GM12878 (cell line): ENCODE measurements at regions not wholly inside any gene's neighbourhood (a gene's known extent, or its start where the extent isn't known, plus 50 kb on each side); places are given as distances from the start of the nearest gene placed in this dataset.

Experiments
- ATAC-seq: fragments of 200-7000 bp; cut with Tn5 transposase; 3 replicates; pipeline ENCODE4 v1.9.1; 2020; ENCODE audit warnings: mild to moderate bottlenecking, moderate library complexity
- BruUV-seq: library from RNA; stranded (reverse); fragments of 400-500 nt; replicated peaks from 2 replicates; lab custom pipeline; 2021; lab: Mats Ljungman, UMichigan
- CTCF ChIA-PET: fragments of 300-600 bp; sonication (Branson Sonifier 250); formaldehyde crosslinking; extraction: SDS; loops from one replicate; lab custom pipeline; 2021; ENCODE audit warnings: inconsistent platforms; lab: Yijun Ruan, JAX
- POLR2A ChIA-PET: fragments of 350-600 bp; formaldehyde crosslinking; extraction: SDS; loops from one replicate; lab custom pipeline; 2021; ENCODE audit warnings: inconsistent platforms; lab: Charles Lee
- RAD21 ChIA-PET: fragments of 300-600 bp; sonication (Branson Sonifier 250); formaldehyde crosslinking; loops from one replicate; lab custom pipeline; 2023; ENCODE audit warnings: antibody characterized with exemption; ENCODE audit not compliant: unreplicated experiment; lab: Charles Lee
- SMC1A ChIA-PET: fragments of 300-600 bp; sonication (Branson Sonifier 250); formaldehyde crosslinking; loops from one replicate; lab custom pipeline; 2023; ENCODE audit not compliant: unreplicated experiment, uncharacterized antibody; lab: Charles Lee
- DNase-seq: peaks from one replicate; pipeline ENCODE4 v3.0.0-alpha.2; 2011; ENCODE audit warnings: low read depth, low spot score
- FAIRE-seq: peaks from 3 replicates; lab custom pipeline; 2011; peaks lifted over from hg19 to GRCh38; lab: Jason Lieb, UNC
- H2AFZ ChIP-seq: 2 replicates; pipeline ENCODE4 v1.6.0; 2011; ENCODE audit warnings: low read depth, low read length, control low read depth; ENCODE audit not compliant: control insufficient read depth
- H3K27ac ChIP-seq: 2 replicates; pipeline ENCODE4 v1.5.1; 2011; ENCODE audit warnings: control low read depth; ENCODE audit not compliant: control insufficient read depth, insufficient read depth
- H3K27me3 ChIP-seq, 2 experiments: replicated peaks in 1 of 2; 2 replicates each; pipeline versions ENCODE4 v1.6.0 to v1.6.1; 2011; ENCODE audit warnings: low read length in 1 of 2; ENCODE audit not compliant: control insufficient read depth in 2 of 2, insufficient read depth in 2 of 2
- H3K36me3 ChIP-seq, 2 experiments: 2 replicates each; pipeline ENCODE4 v1.5.1; 2011; ENCODE audit warnings: low read length in 1 of 2; ENCODE audit not compliant: control insufficient read depth in 2 of 2, insufficient read depth in 2 of 2
- H3K4me1 ChIP-seq: 2 replicates; pipeline ENCODE4 v1.6.1; 2011; ENCODE audit warnings: mild to moderate bottlenecking, low read length, moderate library complexity, mixed read lengths; ENCODE audit not compliant: control insufficient read depth, insufficient read depth
- H3K4me2 ChIP-seq: 2 replicates; pipeline ENCODE4 v1.6.0; 2011; ENCODE audit warnings: control low read depth; ENCODE audit not compliant: control insufficient read depth, insufficient read depth
- H3K4me3 ChIP-seq: fragments of 200-600 bp; sonication (generic); 2 replicates; pipeline ENCODE4 v1.5.1; 2016
- H3K79me2 ChIP-seq: 2 replicates; pipeline ENCODE4 v1.6.0; 2011; ENCODE audit warnings: low read length; ENCODE audit not compliant: control insufficient read depth, insufficient read depth
- H3K9ac ChIP-seq: 2 replicates; pipeline ENCODE4 v1.8.0; 2011; ENCODE audit warnings: low read length, control low read depth, mixed read lengths; ENCODE audit not compliant: control insufficient read depth, insufficient read depth
- H3K9me3 ChIP-seq: replicated peaks from 3 replicates; pipeline ENCODE4 v1.5.1; 2011; ENCODE audit warnings: mild to moderate bottlenecking, low read length; ENCODE audit not compliant: control insufficient read depth, insufficient read depth
- H4K20me1 ChIP-seq: 2 replicates; pipeline ENCODE4 v1.6.0; 2011; ENCODE audit not compliant: control insufficient read depth, insufficient read depth
- BCL3 ChIP-seq: IDR thresholded peaks from 2 replicates; pipeline ENCODE4 v1.6.1; 2011; ENCODE audit warnings: borderline replicate concordance, low read depth, mild to moderate bottlenecking, moderate library complexity, low read length; ENCODE audit not compliant: insufficient read depth, poor library complexity, severe bottlenecking
- BCLAF1 ChIP-seq: fragments of 450-650 bp; IDR thresholded peaks from 2 replicates; pipeline ENCODE4 v1.6.1; 2017; ENCODE audit warnings: antibody characterized with exemption, mild to moderate bottlenecking, moderate library complexity
- MAX ChIP-seq: IDR thresholded peaks from 2 replicates; pipeline ENCODE4 v1.6.1; 2012; ENCODE audit warnings: low read depth, low read length, improper control_type of control experiment
- MEF2B ChIP-seq: fragments of 450-650 bp; IDR thresholded peaks from 2 replicates; pipeline ENCODE4 v1.6.1; 2018; ENCODE audit warnings: mild to moderate bottlenecking, moderate library complexity; ENCODE audit not compliant: partially characterized antibody, poor library complexity, severe bottlenecking
- POU2F2 ChIP-seq: IDR thresholded peaks from 3 replicates; pipeline ENCODE4 v1.6.1; 2011; ENCODE audit warnings: low read depth, mild to moderate bottlenecking, low read length, borderline replicate concordance
- RAD21 ChIP-seq: IDR thresholded peaks from 2 replicates; pipeline ENCODE4 v1.6.1; 2011; ENCODE audit warnings: mild to moderate bottlenecking, low read depth, low read length, moderate library complexity; ENCODE audit not compliant: insufficient read depth
- RCOR1 ChIP-seq: conservative IDR thresholded peaks from 2 replicates; pipeline ENCODE4 v1.6.1; 2012; ENCODE audit warnings: low read depth, low read length, improper control_type of control experiment
- SREBF1 ChIP-seq: IDR thresholded peaks from 2 replicates; pipeline ENCODE4 v1.6.1; 2012; ENCODE audit warnings: mild to moderate bottlenecking, low read length
- SREBF2 ChIP-seq: IDR thresholded peaks from 2 replicates; pipeline ENCODE4 v1.6.1; 2012; ENCODE audit warnings: mild to moderate bottlenecking, low read length
- STAT3 ChIP-seq: IDR thresholded peaks from 2 replicates; pipeline ENCODE4 v1.6.1; 2011; ENCODE audit warnings: low read depth, low read length, improper control_type of control experiment
- SUZ12 ChIP-seq: fragments of 200-600 bp; sonication (generic); IDR thresholded peaks from one replicate; pipeline ENCODE4 v1.6.1; 2018; ENCODE audit warnings: antibody characterized with exemption, mild to moderate bottlenecking; ENCODE audit not compliant: unreplicated experiment
- TCF3 ChIP-seq: IDR thresholded peaks from 2 replicates; pipeline ENCODE4 v1.6.1; 2012; ENCODE audit warnings: low read depth, mild to moderate bottlenecking, low read length, borderline replicate concordance; ENCODE audit not compliant: insufficient read depth
- ZBED1 ChIP-seq: IDR thresholded peaks from 2 replicates; pipeline ENCODE4 v1.6.1; 2016; ENCODE audit warnings: borderline replicate concordance
- ZNF687 ChIP-seq: fragments of 450-650 bp; IDR thresholded peaks from 2 replicates; pipeline ENCODE4 v1.6.1; 2017; ENCODE audit warnings: mild to moderate bottlenecking, moderate library complexity
- WGBS: methylation state at CpG from one replicate; pipeline ENCODE4 v1.1.6; 2016; ENCODE audit warnings: low lambda C conversion rate; ENCODE audit not compliant: insufficient replicate concordance, insufficient coverage; ENCODE audit errors: missing lambda C conversion rate; 5-methylcytosine and 5-hydroxymethylcytosine counted together
- in situ Hi-C: fragments of 300-500 bp; cut with MboI; formaldehyde crosslinking; loops from 9 replicates; pipeline ENCODE4 v1.14.3; 2018; ENCODE audit warnings: mixed read lengths
- intact Hi-C: fragments of 100-400 bp; cut with micrococcal nuclease; formaldehyde crosslinking; loops from one replicate; pipeline ENCODE4 v1.14.2; 2022; ENCODE audit not compliant: unreplicated experiment

GRCh38 chr17:71192848-71193247, 928.0 kb upstream of the SOX9 start:
- POLR2A ChIA-PET = no interaction called here
- intact Hi-C loops = no loop called here
- Histone ChIP-seq H3K4me1 (no peaks in the 10 kb centered on the region), H3K27me3 (no peaks in the 10 kb centered on the region), H3K79me2 (no peaks in the 10 kb centered on the region), H3K4me2 (no peak overlapping the region), H3K9me3 (no peaks in the 10 kb centered on the region), H3K36me3 (no peaks in the 10 kb centered on the region), H3K27ac (no peak overlapping the region), H3K9ac (no peak overlapping the region), H4K20me1 (no peaks in the 10 kb centered on the region), H2AFZ (no peak overlapping the region), H3K4me3 (no peak overlapping the region)
- WGBS = 4% methylated on average over 2 of the region's 2 CpGs
- CTCF ChIA-PET = no interaction called here
- ATAC-seq = no peak
- no TSS peak for BruUV-seq
- DNase-seq = no peak
- SMC1A ChIA-PET = no interaction called here
- FAIRE-seq = no peak
- in situ Hi-C loops = no loop called here
- RAD21 ChIA-PET = no interaction called here
- no peak for TF ChIP-seq BCL3
- no peak for TF ChIP-seq POU2F2
- no peak for TF ChIP-seq TCF3
- TF ChIP-seq RAD21 = no peak
- no peak for TF ChIP-seq ZNF687
- TF ChIP-seq MEF2B = no peak
- TF ChIP-seq STAT3 = no peak
- TF ChIP-seq SREBF1 = no peak
- no peak for TF ChIP-seq BCLAF1
- no peak for TF ChIP-seq SUZ12
- no peak for TF ChIP-seq SREBF2
- TF ChIP-seq MAX = no peak
- TF ChIP-seq RCOR1 = no peak
- TF ChIP-seq ZBED1 = no peak
